Mesodermal cell (in vitro differentiated cells): ENCODE measurements at regions not wholly inside any gene's neighbourhood (a gene's known extent, or its start where the extent isn't known, plus 50 kb on each side); places are given as distances from the start of the nearest gene placed in this dataset.

Experiments
- H3K27ac ChIP-seq: 2 replicates; pipeline ENCODE4 v1.7.0; 2013; ENCODE audit warnings: mild to moderate bottlenecking, low read depth, low read length, moderate library complexity; ENCODE audit not compliant: severe bottlenecking
- H3K36me3 ChIP-seq: 2 replicates; pipeline ENCODE4 v1.7.1; 2013; ENCODE audit warnings: mild to moderate bottlenecking, low read length, moderate library complexity; ENCODE audit not compliant: control insufficient read depth, insufficient read depth
- H3K4me1 ChIP-seq: one replicate; pipeline ENCODE4 v1.7.1; 2013; ENCODE audit warnings: mild to moderate bottlenecking, low read length; ENCODE audit not compliant: insufficient read depth, control insufficient read depth, poor library complexity, severe bottlenecking
- H3K4me3 ChIP-seq: 2 replicates; pipeline ENCODE4 v1.7.0; 2013; ENCODE audit warnings: low read length, control low read depth, mild to moderate bottlenecking; ENCODE audit not compliant: insufficient read depth, poor library complexity, severe bottlenecking; ENCODE audit errors: extremely low read depth
- H3K9me3 ChIP-seq: 2 replicates; pipeline ENCODE4 v1.7.1; 2013; ENCODE audit warnings: mild to moderate bottlenecking, low read length, moderate library complexity; ENCODE audit not compliant: control insufficient read depth
- WGBS, 2 experiments: methylation state at CpG; one replicate each; pipeline ENCODE4 v1.1.5; 2013; ENCODE audit warnings: missing lambda C conversion rate in 2 of 2; ENCODE audit not compliant: insufficient coverage in 2 of 2; 5-methylcytosine and 5-hydroxymethylcytosine counted together

GRCh38 chr12:24491968-24492367, 456.9 kb downstream of the BCAT1 start:
- no peak overlapping the region for H3K4me3 ChIP-seq
- no peaks in the 10 kb centered on the region for H3K4me1 ChIP-seq
- H3K9me3 ChIP-seq, result no peaks in the 10 kb centered on the region
- WGBS, 2 experiments, result no CpG with 5 or more reads among the region's 2 CpGs
- no peak overlapping the region for H3K27ac ChIP-seq
- H3K36me3 ChIP-seq, result no peaks in the 10 kb centered on the region

DNA sequence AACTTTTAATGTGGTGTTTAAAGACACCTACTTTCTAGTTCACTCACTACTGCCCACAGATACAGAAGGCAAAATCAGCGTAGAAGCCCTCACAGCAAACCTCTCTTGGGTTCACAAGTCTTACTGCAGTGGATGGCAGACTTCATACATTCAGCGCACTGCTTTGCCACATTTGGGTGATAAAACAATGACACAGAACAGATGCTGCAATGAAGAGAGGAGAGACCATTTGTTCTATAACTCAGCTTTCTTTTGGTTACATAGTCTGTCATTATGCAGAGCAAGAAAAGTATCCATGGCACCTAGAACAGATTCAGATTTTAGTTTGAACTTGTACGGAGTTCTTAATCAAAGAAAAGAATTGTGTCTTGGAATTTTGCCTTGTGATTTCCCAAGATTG, 459.0 kb downstream of the BCAT1 start:
- 100% methylated on average over 2 to 3 of the region's 3 CpGs for WGBS, 2 experiments
- Histone ChIP-seq H3K36me3 (no peaks in the 10 kb centered on the region), H3K9me3 (no peaks in the 10 kb centered on the region), H3K4me3 (no peak overlapping the region), H3K27ac (no peak overlapping the region), H3K4me1 (no peaks in the 10 kb centered on the region)

DNA sequence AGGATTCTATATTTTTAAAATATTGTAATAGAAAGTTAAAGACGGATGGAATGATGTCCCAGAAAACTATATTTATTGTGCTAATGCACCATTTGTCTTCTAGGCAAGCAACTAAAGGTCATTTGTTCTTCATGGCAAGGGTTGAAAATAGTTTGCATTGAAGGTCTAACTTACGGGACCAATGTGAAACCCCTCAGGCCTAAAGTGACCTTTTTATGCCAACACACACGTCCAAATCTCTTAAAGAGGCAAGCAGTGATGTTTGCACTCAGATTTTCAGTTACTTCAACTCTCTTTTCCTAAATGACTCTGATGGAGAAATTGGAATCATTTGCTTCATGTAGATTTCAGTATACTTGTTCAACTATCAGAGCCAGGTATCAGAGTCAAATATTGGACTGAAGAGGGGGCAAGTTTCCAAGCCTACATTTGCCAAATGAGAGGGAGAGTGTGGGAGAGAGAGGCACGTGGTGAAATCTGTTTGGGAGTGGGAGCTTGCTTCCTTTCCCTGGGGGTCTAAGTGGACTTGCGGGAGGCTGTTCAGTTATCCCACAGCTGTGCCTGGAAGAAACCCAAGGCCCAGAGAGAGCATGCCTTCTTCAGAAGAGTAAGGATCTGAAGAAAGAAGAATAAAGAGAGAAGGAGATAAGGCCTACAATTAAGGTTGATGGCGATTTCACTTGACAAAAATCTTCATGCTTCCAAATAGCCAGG, 459.8 kb downstream of the BCAT1 start:
- 83 to 92% methylated on average over 3 of the region's 6 CpGs for WGBS, 2 experiments
- no peak overlapping the region for H3K27ac ChIP-seq

GRCh38 chr12:24488091-24488596, 460.8 kb downstream of the BCAT1 start:
- Histone ChIP-seq H3K9me3 (no peaks in the 10 kb centered on the region), H3K4me3 (no peak overlapping the region), H3K36me3 (no peaks in the 10 kb centered on the region), H3K27ac (no peak overlapping the region), H3K4me1 (no peaks in the 10 kb centered on the region)
- 80 to 86% methylated on average over 1 of the region's 2 CpGs for WGBS, 2 experiments

More for the DNA sequence above, 459.8 kb downstream of the BCAT1 start:
- H3K9me3 ChIP-seq, result no peaks in the 10 kb centered on the region
- H3K4me1 ChIP-seq, result no peaks in the 10 kb centered on the region
- no peak overlapping the region for H3K4me3 ChIP-seq
- H3K36me3 ChIP-seq, result no peaks in the 10 kb centered on the region

DNA sequence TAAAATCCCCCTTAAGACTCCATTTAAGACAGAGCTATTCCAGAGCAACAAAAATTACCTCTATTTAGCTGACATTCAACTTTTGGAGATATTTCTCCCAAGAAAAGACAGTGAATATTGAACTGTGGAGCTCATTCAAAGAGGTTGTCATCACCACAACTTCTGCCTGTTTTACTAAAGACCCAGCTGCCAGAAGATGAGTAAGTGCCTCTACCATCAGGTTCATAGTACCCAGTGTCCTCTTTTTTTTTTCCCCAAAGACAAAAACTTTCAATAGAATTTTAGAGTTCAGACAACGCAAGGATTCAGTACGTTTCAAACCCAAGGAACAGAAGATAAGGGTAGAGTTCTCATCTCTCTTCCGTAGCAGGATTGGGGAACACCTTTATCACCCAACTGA, 461.3 kb downstream of the BCAT1 start:
- H3K9me3 ChIP-seq, result no peaks in the 10 kb centered on the region
- no peak overlapping the region for H3K27ac ChIP-seq
- H3K4me3 ChIP-seq, result no peak overlapping the region
- H3K36me3 ChIP-seq, result no peaks in the 10 kb centered on the region
- no peaks in the 10 kb centered on the region for H3K4me1 ChIP-seq
- no CpG with 5 or more reads among the region's 3 CpGs for WGBS, 2 experiments

DNA sequence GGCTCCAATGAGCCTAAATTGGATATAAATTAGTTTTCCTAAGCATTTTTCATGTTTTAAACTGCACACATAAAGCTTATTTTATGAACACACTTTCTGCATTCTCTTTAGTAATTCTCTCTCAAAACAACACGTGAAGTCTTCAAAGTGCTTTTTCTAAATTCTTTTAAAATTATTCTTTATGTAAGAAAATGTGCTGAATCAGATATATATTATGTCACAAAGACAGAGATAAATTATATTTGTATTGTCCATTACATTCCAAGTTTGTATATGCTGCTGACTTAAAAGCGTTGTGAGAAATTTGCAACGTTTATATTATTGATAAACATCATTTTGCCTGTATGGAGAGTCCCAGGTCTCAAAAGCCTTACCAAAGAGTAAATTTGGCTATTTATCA, 465.2 kb downstream of the BCAT1 start:
- no peak overlapping the region for H3K27ac ChIP-seq
- peaks cover 4% of the 10 kb centered on the region for H3K4me1 ChIP-seq
- H3K36me3 ChIP-seq, result no peaks in the 10 kb centered on the region
- WGBS, 2 experiments, result no CpG with 5 or more reads among the region's 3 CpGs
- H3K4me3 ChIP-seq, result no peak overlapping the region
- H3K9me3 ChIP-seq, result no peaks in the 10 kb centered on the region

DNA sequence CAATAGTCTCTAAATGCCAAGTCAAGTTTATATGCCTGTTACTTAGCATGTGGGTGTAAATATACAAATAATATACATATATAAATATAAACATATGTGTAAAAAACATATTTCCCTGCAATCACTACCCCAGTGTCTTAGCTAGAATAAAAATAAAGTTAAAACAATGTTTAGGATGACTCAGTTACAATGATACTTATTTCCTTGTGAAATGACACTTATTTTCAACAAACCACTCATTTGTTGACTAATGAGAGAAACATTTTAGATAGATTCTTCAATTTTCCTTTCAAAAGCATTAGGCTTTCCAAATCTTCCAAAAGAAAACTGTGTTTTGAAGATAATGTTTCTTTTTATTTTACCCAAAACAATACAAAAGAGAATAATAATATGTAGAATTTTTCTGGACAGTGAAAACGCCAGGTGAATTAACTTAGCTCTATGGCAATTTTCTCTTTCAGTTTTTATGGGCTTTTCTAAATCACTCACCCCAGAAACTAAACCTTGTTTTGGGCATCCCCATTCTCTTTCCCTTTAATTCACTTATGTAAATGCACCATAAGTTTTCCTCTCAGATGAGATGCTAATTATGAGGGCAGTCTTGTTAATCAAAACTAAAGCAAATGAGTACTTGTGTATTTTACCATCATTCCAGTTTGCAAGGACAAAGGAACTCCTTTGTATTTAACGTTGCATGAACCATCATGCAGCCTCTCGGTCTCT, 465.9 kb downstream of the BCAT1 start:
- WGBS, 2 experiments, result 83% methylated on average over 2 of the region's 3 CpGs; no CpG with 5 or more reads in 1 of the 2 experiments
- H3K27ac ChIP-seq, result no peak overlapping the region
- H3K4me1 ChIP-seq, result peaks cover 4% of the 10 kb centered on the region
- no peaks in the 10 kb centered on the region for H3K9me3 ChIP-seq
- H3K4me3 ChIP-seq, result no peak overlapping the region
- H3K36me3 ChIP-seq, result no peaks in the 10 kb centered on the region

DNA sequence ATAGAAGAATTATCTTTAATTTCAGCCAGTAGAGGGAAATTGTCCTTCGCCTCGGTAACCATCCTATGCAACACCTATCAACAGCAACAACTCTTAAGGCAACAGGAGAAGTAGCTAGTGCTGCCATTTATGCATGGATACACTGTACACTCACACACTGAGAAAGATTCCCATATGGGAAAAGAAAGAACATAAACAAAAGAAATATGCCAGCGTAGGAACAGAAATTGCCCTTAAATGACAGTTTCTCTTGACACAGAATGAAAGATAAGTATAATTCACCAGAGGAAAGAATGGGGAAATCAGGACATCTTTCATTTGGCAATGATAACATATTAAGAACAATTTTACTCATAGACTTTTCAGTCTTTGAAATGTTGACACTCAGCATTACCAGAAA, 466.9 kb downstream of the BCAT1 start:
- Histone ChIP-seq H3K9me3 (no peaks in the 10 kb centered on the region), H3K36me3 (no peaks in the 10 kb centered on the region), H3K4me1 (peaks cover 4% of the 10 kb centered on the region), H3K27ac (no peak overlapping the region), H3K4me3 (no peak overlapping the region)
- WGBS, 2 experiments, result no CpG with 5 or more reads among the region's 3 CpGs

DNA sequence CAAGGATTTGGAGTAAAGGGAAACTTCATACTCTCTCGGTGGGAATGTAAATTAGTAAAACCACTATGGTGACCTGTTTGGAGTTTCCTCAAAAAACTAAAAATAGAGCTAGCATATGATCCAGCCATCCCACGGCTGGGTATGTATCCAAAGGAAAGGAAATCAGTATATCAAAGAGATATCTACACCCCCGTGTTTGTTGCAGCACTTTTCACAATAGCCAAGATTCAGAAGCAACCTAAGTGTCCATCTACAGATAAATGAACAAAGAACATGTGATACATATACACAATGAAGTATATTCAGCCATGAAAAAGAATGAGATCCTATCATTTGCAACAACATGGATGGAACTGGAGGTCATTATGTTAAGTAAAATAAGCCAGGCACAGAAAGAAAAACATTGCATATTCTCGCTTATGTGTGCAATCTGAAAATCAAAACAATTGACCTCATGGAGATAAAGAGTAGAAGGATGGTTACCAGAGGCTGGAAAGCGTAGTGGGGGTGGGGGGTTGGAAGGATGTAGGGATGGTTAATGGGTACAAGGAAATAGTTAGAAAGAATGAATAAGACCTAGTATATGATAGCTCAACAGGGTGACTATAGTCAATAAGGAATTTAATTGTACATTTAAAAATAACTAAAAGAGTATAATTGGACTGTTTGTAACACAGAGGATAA, 468.0 kb downstream of the BCAT1 start:
- Histone ChIP-seq H3K4me3 (no peak overlapping the region), H3K4me1 (peaks cover 4% of the 10 kb centered on the region), H3K9me3 (no peaks in the 10 kb centered on the region), H3K27ac (no peak overlapping the region), H3K36me3 (no peaks in the 10 kb centered on the region)
- WGBS, 2 experiments, result 93 to 94% methylated on average over 2 of the region's 5 CpGs

GRCh38 chr12:24479131-24479530, 469.8 kb downstream of the BCAT1 start:
- H3K4me3 ChIP-seq, result no peak overlapping the region
- 100% methylated on average over 2 of the region's 5 CpGs; no CpG with 5 or more reads in 1 of the 2 experiments for WGBS, 2 experiments
- no peaks in the 10 kb centered on the region for H3K36me3 ChIP-seq
- H3K27ac ChIP-seq, result no peak overlapping the region
- peaks cover 4% of the 10 kb centered on the region for H3K4me1 ChIP-seq
- H3K9me3 ChIP-seq, result no peaks in the 10 kb centered on the region
